AG04449 (cell line): ENCODE measurements at regions not wholly inside any gene's neighbourhood (a gene's known extent, or its start where the extent isn't known, plus 50 kb on each side); places are given as distances from the start of the nearest gene placed in this dataset.

Experiments
- CTCF ChIA-PET: fragments of 350-600 bp; formaldehyde crosslinking; extraction: SDS; loops from one replicate; lab custom pipeline; 2021; ENCODE audit warnings: antibody characterized with exemption; lab: Yijun Ruan, JAX
- POLR2A ChIA-PET: fragments of 400-600, 350-600 bp; formaldehyde crosslinking; extraction: SDS; loops from one replicate; lab custom pipeline; 2020; ENCODE audit warnings: antibody characterized with exemption, inconsistent platforms; lab: Yijun Ruan, JAX
- DNase-seq: peaks from one replicate; pipeline ENCODE4 v3.0.0-alpha.2; 2010; ENCODE audit warnings: low read depth, low spot score
- H3K4me3 ChIP-seq: 2 replicates; pipeline ENCODE4 v1.5.1; 2011; ENCODE audit warnings: low read depth, mild to moderate bottlenecking, control low read depth, low read length
- TF ChIP-seq, protein P1 (sequence below): IDR thresholded peaks from one replicate; pipeline ENCODE4 v1.5.1; 2011; ENCODE audit warnings: mild to moderate bottlenecking, moderate library complexity, low read length, control low read depth, inconsistent platforms; ENCODE audit not compliant: insufficient read depth; ENCODE audit errors: missing control alignments

DNA sequence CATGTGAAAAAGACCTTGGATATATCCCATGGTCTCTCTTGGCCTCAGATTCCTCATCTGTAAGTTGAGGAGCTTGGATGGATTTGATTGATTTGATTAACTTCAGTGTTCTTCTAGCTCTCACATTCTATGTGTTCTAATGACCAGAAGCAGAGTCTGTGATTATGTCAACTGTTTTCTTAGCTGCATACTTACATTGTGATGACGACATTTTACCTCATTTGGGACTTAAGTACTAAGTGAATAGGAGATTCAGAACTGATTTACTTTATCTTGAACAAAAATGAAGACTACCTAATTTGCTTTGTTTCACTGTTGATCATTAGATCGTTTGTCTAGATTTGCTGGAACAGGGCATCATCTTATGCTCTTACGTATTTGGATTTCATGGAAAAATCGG, 427.7 kb downstream of the SH3GL2 start:
- DNase-seq = no peak
- ChIA-PET CTCF (no interaction called here), POLR2A (no interaction called here)
- TF ChIP-seq, protein P1, sequence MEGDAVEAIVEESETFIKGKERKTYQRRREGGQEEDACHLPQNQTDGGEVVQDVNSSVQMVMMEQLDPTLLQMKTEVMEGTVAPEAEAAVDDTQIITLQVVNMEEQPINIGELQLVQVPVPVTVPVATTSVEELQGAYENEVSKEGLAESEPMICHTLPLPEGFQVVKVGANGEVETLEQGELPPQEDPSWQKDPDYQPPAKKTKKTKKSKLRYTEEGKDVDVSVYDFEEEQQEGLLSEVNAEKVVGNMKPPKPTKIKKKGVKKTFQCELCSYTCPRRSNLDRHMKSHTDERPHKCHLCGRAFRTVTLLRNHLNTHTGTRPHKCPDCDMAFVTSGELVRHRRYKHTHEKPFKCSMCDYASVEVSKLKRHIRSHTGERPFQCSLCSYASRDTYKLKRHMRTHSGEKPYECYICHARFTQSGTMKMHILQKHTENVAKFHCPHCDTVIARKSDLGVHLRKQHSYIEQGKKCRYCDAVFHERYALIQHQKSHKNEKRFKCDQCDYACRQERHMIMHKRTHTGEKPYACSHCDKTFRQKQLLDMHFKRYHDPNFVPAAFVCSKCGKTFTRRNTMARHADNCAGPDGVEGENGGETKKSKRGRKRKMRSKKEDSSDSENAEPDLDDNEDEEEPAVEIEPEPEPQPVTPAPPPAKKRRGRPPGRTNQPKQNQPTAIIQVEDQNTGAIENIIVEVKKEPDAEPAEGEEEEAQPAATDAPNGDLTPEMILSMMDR = no peak
- H3K4me3 ChIP-seq = no peak overlapping the region

DNA sequence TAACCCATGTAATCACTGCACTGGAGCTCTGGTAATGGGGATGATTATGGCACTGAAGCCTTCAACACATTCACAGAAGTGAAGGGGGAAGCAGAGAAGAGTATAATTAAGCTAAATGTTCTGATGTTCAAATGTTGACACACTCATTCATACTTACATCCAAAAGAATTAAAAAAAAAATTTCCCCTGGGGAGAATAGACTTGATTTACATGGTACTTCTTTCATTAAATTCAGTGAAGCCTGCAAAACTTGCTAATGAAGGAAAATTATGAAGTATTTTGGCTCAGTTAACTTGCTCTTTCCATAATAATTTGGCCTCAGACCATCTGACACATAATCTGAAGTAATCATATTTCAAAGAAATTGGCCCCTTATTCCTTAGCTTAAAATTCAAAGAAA, 428.8 kb downstream of the SH3GL2 start:
- TF ChIP-seq, protein P1 = no peak
- ChIA-PET CTCF (no interaction called here), POLR2A (no interaction called here)
- H3K4me3 ChIP-seq = no peak overlapping the region
- DNase-seq = no peak

DNA sequence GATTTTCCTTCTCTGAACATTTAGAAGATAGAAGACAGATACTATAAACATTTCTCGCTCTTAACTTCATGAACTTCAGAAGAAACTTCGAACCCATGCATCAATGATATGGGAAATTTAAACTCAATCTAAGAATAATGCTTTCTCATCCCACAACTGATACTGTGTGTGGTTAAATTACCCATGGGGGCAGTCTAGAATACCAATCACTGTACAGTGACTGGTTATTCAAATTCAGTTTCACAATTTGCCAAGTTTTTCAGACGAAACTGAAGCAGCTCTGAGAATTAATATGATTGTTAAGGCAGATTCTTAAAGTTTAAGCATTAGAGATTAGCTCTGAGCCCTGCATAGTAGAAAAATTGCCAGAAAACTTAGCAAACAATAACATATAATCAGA, 431.0 kb downstream of the SH3GL2 start:
- POLR2A ChIA-PET = no interaction called here

DNA sequence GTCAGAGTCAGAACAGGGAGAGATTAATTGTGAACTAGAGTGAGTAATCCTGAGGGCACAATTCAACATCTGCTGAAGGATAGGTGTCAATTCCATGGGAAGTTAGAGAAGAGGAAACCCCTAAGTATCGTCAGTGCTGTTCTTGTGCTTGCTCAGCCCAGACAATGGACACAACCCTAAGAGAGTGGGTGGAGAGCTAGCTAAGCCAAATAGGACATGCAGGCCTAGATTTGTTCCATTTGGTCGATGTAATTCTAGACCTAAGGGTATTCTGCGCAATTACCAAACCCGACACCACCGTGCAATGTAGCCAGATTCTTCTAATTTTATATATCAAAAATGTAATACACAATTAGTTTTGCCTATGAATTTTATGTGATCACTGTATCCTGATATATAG, 431.6 kb downstream of the SH3GL2 start:
- ChIA-PET CTCF (no interaction called here), POLR2A (no interaction called here)
- H3K4me3 ChIP-seq = no peak overlapping the region
- TF ChIP-seq, protein P1 = no peak
- DNase-seq = no peak

More for the DNA sequence above, 431.0 kb downstream of the SH3GL2 start:
- TF ChIP-seq, protein P1 = no peak
- H3K4me3 ChIP-seq = no peak overlapping the region
- no peak for DNase-seq
- CTCF ChIA-PET = no interaction called here

DNA sequence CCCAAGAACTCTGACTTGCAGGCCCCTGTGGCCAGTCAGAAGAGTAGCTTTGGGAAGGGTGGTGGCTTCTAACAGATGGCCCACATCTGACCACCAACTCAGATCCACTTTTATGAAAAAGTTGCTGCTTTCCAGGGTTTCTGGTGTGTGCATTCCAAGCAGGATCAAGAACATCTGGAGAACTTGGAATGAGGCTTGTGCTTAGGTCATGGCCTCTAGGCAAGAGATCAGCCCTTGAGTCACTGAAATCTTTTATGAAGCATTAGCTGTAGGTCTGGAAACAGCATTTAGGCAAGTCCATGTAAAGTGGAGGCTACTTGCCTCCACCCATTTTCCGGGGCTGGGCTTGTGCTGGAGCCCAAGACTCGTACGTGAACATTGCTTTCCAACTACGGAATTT, 433.3 kb downstream of the SH3GL2 start:
- ChIA-PET POLR2A (no interaction called here), CTCF (no interaction called here)
- no peak overlapping the region for H3K4me3 ChIP-seq
- no peak for DNase-seq
- TF ChIP-seq, protein P1 = no peak

DNA sequence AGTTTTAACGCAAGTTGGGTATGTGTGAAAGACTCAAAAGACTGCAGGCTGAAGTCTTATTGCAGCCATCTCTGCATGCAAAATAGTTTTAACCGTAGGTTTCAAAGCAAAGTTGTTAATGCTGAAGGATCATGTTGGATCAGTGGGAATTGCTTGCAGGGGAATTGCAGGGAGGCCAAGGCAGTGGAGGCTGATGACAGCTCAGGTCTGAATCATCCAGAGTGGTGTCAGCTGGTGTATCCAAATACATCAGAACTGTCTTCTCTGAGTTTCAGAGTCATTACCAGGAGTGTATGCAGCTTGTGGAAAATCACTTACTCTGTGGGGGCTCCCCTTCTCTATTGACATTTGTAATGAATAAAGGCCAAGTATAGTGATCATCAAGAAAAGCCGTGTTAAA, 435.7 kb downstream of the SH3GL2 start:
- TF ChIP-seq, protein P1 = no peak
- CTCF ChIA-PET = no interaction called here
- POLR2A ChIA-PET = no interaction called here
- H3K4me3 ChIP-seq = no peak overlapping the region
- DNase-seq = no peak
